ENCODE measurements at regions not wholly inside any gene's neighbourhood (a gene's known extent, or its start where the extent isn't known, plus 50 kb on each side); places are given as distances from the start of the nearest gene placed in this dataset.

DNA sequence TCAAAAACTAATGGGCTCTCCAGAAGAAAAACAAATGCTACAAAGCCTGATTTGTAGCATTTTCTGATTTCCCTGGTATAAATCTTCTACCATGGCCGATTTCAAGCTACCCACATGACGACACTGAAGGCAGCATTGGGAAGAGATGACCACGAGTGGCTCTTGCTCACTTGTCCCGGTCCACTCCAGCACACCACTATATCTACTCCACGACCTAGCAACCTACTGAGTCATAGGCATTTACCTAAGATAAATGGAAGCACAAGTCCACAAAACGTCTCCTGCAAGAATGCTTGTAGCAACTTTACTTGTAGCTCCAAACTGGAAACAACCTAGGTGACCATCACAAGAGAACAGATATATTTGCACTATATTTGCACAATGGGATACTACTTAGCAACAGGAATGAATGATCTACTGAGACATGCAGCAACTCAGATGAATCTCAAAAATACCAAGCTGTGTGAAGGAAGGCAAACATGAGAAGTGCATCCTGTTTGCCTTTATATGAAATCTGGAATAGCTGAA is 60.8 kb upstream of the HES1 start:
- no peak for TF ChIP-seq POLR2AphosphoS5 (IDR thresholded peaks at IDR 0.05)
- TF ChIP-seq, protein P1, sequence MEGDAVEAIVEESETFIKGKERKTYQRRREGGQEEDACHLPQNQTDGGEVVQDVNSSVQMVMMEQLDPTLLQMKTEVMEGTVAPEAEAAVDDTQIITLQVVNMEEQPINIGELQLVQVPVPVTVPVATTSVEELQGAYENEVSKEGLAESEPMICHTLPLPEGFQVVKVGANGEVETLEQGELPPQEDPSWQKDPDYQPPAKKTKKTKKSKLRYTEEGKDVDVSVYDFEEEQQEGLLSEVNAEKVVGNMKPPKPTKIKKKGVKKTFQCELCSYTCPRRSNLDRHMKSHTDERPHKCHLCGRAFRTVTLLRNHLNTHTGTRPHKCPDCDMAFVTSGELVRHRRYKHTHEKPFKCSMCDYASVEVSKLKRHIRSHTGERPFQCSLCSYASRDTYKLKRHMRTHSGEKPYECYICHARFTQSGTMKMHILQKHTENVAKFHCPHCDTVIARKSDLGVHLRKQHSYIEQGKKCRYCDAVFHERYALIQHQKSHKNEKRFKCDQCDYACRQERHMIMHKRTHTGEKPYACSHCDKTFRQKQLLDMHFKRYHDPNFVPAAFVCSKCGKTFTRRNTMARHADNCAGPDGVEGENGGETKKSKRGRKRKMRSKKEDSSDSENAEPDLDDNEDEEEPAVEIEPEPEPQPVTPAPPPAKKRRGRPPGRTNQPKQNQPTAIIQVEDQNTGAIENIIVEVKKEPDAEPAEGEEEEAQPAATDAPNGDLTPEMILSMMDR (IDR thresholded peaks at IDR 0.05): no peak
- no peak for TF ChIP-seq POLR2A (IDR thresholded peaks at IDR 0.05)

All from suprapubic skin (tissue), 4 donors.